H9 (cell line): ENCODE measurements at regions not wholly inside any gene's neighbourhood (a gene's known extent, or its start where the extent isn't known, plus 50 kb on each side); places are given as distances from the start of the nearest gene placed in this dataset.

Source experiments
- DNase-seq: peaks from one replicate; pipeline ENCODE4 v3.0.0-alpha.2; 2017
- H2AFZ ChIP-seq: one replicate; pipeline ENCODE4 v1.6.1; 2013; ENCODE audit warnings: mild to moderate bottlenecking, low read length, control low read depth, moderate library complexity
- H2AK5ac ChIP-seq: 2 replicates; pipeline ENCODE4 v1.6.1; 2013; ENCODE audit warnings: low read length, control low read depth, mixed read lengths; ENCODE audit not compliant: insufficient read length
- H2BK120ac ChIP-seq: one replicate; pipeline ENCODE4 v1.6.1; 2013; ENCODE audit warnings: low read depth, mild to moderate bottlenecking, low read length, control low read depth, inconsistent platforms; ENCODE audit not compliant: poor library complexity, severe bottlenecking
- H2BK12ac ChIP-seq: 2 replicates; pipeline ENCODE4 v1.6.1; 2013; ENCODE audit warnings: low read length, control low read depth, mixed read lengths, low read depth; ENCODE audit not compliant: insufficient read length
- H2BK15ac ChIP-seq: 2 replicates; pipeline ENCODE4 v1.6.1; 2013; ENCODE audit warnings: low read depth, low read length, control low read depth
- H2BK20ac ChIP-seq: one replicate; pipeline ENCODE4 v1.6.1; 2013; ENCODE audit warnings: low read depth, mild to moderate bottlenecking, low read length, control low read depth, inconsistent platforms; ENCODE audit not compliant: poor library complexity, severe bottlenecking
- H2BK5ac ChIP-seq: 2 replicates; pipeline ENCODE4 v1.6.1; 2013; ENCODE audit warnings: low read length, control low read depth, mixed read lengths; ENCODE audit not compliant: insufficient read length
- H3K14ac ChIP-seq: 2 replicates; pipeline ENCODE4 v1.6.1; 2013; ENCODE audit warnings: low read length, control low read depth; ENCODE audit not compliant: insufficient read depth
- H3K18ac ChIP-seq: 2 replicates; pipeline ENCODE4 v1.6.1; 2013; ENCODE audit warnings: low read depth, mild to moderate bottlenecking, mixed read lengths, low read length, control low read depth; ENCODE audit not compliant: insufficient read length
- H3K23ac ChIP-seq: 2 replicates; pipeline ENCODE4 v1.6.1; 2013; ENCODE audit warnings: low read length, control low read depth, mixed read lengths, low read depth; ENCODE audit not compliant: insufficient read length
- H3K23me2 ChIP-seq: 2 replicates; pipeline ENCODE4 v1.6.1; 2013; ENCODE audit warnings: low read depth, mild to moderate bottlenecking, mixed read lengths, low read length, control low read depth; ENCODE audit not compliant: insufficient read length, poor library complexity, severe bottlenecking
- H3K27ac ChIP-seq: 2 replicates; pipeline ENCODE4 v1.5.1; 2013; ENCODE audit warnings: low read length, control low read depth, mixed read lengths, low read depth; ENCODE audit not compliant: insufficient read length
- H3K27me3 ChIP-seq: 2 replicates; pipeline ENCODE4 v1.6.1; 2013; ENCODE audit warnings: low read length, control low read depth, inconsistent platforms; ENCODE audit not compliant: insufficient read depth
- H3K4ac ChIP-seq: 2 replicates; pipeline ENCODE4 v1.6.1; 2013; ENCODE audit warnings: low read depth, mild to moderate bottlenecking, control low read depth, inconsistent platforms, low read length, moderate library complexity
- H3K4me1 ChIP-seq: 2 replicates; pipeline ENCODE4 v1.6.1; 2013; ENCODE audit warnings: low read length, control low read depth, inconsistent platforms; ENCODE audit not compliant: insufficient read depth
- H3K4me2 ChIP-seq: 2 replicates; pipeline ENCODE4 v1.6.1; 2013; ENCODE audit warnings: low read length, control low read depth, mixed read lengths; ENCODE audit not compliant: insufficient read length, insufficient read depth
- H3K56ac ChIP-seq: 2 replicates; pipeline ENCODE4 v1.6.1; 2013; ENCODE audit warnings: low read depth, mild to moderate bottlenecking, mixed read lengths, low read length, control low read depth; ENCODE audit not compliant: insufficient read length
- H3K79me1 ChIP-seq: 2 replicates; pipeline ENCODE4 v1.6.1; 2013; ENCODE audit warnings: low read depth, mild to moderate bottlenecking, moderate library complexity, low read length, control low read depth, inconsistent platforms; ENCODE audit not compliant: insufficient read depth, poor library complexity, severe bottlenecking
- H3K79me2 ChIP-seq: 2 replicates; pipeline ENCODE4 v1.6.1; 2013; ENCODE audit warnings: low read length, control low read depth, inconsistent platforms; ENCODE audit not compliant: insufficient read depth
- H3K9ac ChIP-seq: 2 replicates; pipeline ENCODE4 v1.6.1; 2013; ENCODE audit warnings: low read length, control low read depth, mixed read lengths; ENCODE audit not compliant: insufficient read length; ENCODE audit errors: extremely low read depth
- H3K9me3 ChIP-seq: one replicate; pipeline ENCODE4 v1.6.1; 2013; ENCODE audit warnings: low read depth, low read length, inconsistent platforms; ENCODE audit not compliant: control insufficient read depth
- H3T11ph ChIP-seq: one replicate; pipeline ENCODE4 v1.6.1; 2013; ENCODE audit warnings: mild to moderate bottlenecking, low read length, control low read depth, inconsistent platforms
- H4K20me1 ChIP-seq: one replicate; pipeline ENCODE4 v1.6.1; 2013; ENCODE audit not compliant: control insufficient read depth, insufficient read length, insufficient read depth
- H4K5ac ChIP-seq: 2 replicates; pipeline ENCODE4 v1.6.1; 2013; ENCODE audit warnings: low read depth, mild to moderate bottlenecking, mixed read lengths, low read length, control low read depth; ENCODE audit not compliant: insufficient read length
- H4K8ac ChIP-seq: replicated peaks from 2 replicates; pipeline ENCODE4 v1.6.1; 2013; ENCODE audit warnings: low read length, control low read depth, mixed read lengths, low read depth; ENCODE audit not compliant: insufficient read length
- H4K91ac ChIP-seq: 2 replicates; pipeline ENCODE4 v1.6.1; 2013; ENCODE audit warnings: low read depth, mild to moderate bottlenecking, moderate library complexity, mixed read lengths, low read length, control low read depth; ENCODE audit not compliant: insufficient read length
- H3K27ac Mint-ChIP-seq, 3 experiments: 2 replicates in 2 of 3; 3 replicates in 1 of 3; pipeline ENCODE4 v1.8.0; 2020 to 2021; ENCODE audit warnings: mixed read lengths in 3 of 3, mild to moderate bottlenecking in 1 of 3, moderate library complexity in 1 of 3
- H3K27me3 Mint-ChIP-seq: 2 replicates; pipeline ENCODE4 v1.8.0; 2021; ENCODE audit warnings: low read depth, mild to moderate bottlenecking, moderate library complexity, mixed read lengths
- H3K36me3 Mint-ChIP-seq, 3 experiments: 2 replicates in 2 of 3; 3 replicates in 1 of 3; pipeline ENCODE4 v1.8.0; 2020 to 2021; ENCODE audit warnings: low read depth in 3 of 3, mixed read lengths in 3 of 3; ENCODE audit not compliant: insufficient read depth in 1 of 3
- H3K4me1 Mint-ChIP-seq, 2 experiments: 2 replicates each; pipeline ENCODE4 v1.8.0; 2020; ENCODE audit warnings: mixed read lengths in 2 of 2
- H3K4me3 Mint-ChIP-seq, 2 experiments: 2 replicates in 1 of 2; 3 replicates in 1 of 2; pipeline ENCODE4 v1.8.0; 2020 to 2021; ENCODE audit warnings: mild to moderate bottlenecking in 2 of 2, mixed read lengths in 2 of 2, moderate library complexity in 1 of 2
- H3K9me3 Mint-ChIP-seq, 2 experiments: 2 replicates in 1 of 2; 3 replicates in 1 of 2; pipeline ENCODE4 v1.8.0; 2020; ENCODE audit warnings: mild to moderate bottlenecking in 2 of 2, mixed read lengths in 2 of 2, moderate library complexity in 1 of 2
- WGBS: extraction: QIAGEN DNeasy Blood & Tissue Kit; methylation state at CpG from one replicate; pipeline ENCODE4 v1.1.7; 2013; ENCODE audit warnings: missing lambda C conversion rate, low lambda C conversion rate, mixed read lengths; ENCODE audit not compliant: insufficient read length; ENCODE audit errors: extremely low coverage; 5-methylcytosine and 5-hydroxymethylcytosine counted together
- TF ChIP-seq, protein P1 (sequence below): fragments of 200-600 bp; sonication (generic); conservative IDR thresholded peaks from 3 replicates; pipeline ENCODE4 v1.8.0; 2021; ENCODE audit warnings: antibody characterized with exemption, mild to moderate bottlenecking

GRCh38 chr5:2619216-2619615, 132.3 kb downstream of the IRX2 start:
- no peak for DNase-seq
- H3K4me1 ChIP-seq, result no peaks in the 10 kb centered on the region
- no peak overlapping the region for H3T11ph ChIP-seq
- H3K18ac ChIP-seq, result no peak overlapping the region
- H2AFZ ChIP-seq, result no peak overlapping the region
- Mint-ChIP-seq H3K4me3 (no peak overlapping the region), H3K4me1 (no peaks in the 10 kb centered on the region), H3K36me3 (no peaks in the 10 kb centered on the region), H3K9me3 (no peaks in the 10 kb centered on the region), H3K27me3 (peaks cover 1% of the 10 kb centered on the region), H3K27ac (no peak overlapping the region)
- no peak overlapping the region for H3K56ac ChIP-seq
- H2BK5ac ChIP-seq, result no peak overlapping the region
- H3K79me1 ChIP-seq, result no peaks in the 10 kb centered on the region
- H3K4ac ChIP-seq, result no peak overlapping the region
- no peak overlapping the region for H2AK5ac ChIP-seq
- no peaks in the 10 kb centered on the region for H3K9me3 ChIP-seq
- H3K4me2 ChIP-seq, result no peak overlapping the region
- no peak overlapping the region for H3K23ac ChIP-seq
- no peak overlapping the region for H3K14ac ChIP-seq
- no peaks in the 10 kb centered on the region for H4K20me1 ChIP-seq
- H3K27me3 ChIP-seq, result no peaks in the 10 kb centered on the region
- no peak overlapping the region for H4K8ac ChIP-seq
- H2BK20ac ChIP-seq, result no peak overlapping the region
- no peak overlapping the region for H4K5ac ChIP-seq
- H2BK120ac ChIP-seq, result no peak overlapping the region
- no peak overlapping the region for H2BK15ac ChIP-seq
- WGBS, result no CpG with 5 or more reads among the region's 6 CpGs
- H4K91ac ChIP-seq, result no peak overlapping the region
- no peak overlapping the region for H3K9ac ChIP-seq
- H3K23me2 ChIP-seq, result no peaks in the 10 kb centered on the region
- no peak overlapping the region for H3K27ac ChIP-seq
- TF ChIP-seq, protein P1, sequence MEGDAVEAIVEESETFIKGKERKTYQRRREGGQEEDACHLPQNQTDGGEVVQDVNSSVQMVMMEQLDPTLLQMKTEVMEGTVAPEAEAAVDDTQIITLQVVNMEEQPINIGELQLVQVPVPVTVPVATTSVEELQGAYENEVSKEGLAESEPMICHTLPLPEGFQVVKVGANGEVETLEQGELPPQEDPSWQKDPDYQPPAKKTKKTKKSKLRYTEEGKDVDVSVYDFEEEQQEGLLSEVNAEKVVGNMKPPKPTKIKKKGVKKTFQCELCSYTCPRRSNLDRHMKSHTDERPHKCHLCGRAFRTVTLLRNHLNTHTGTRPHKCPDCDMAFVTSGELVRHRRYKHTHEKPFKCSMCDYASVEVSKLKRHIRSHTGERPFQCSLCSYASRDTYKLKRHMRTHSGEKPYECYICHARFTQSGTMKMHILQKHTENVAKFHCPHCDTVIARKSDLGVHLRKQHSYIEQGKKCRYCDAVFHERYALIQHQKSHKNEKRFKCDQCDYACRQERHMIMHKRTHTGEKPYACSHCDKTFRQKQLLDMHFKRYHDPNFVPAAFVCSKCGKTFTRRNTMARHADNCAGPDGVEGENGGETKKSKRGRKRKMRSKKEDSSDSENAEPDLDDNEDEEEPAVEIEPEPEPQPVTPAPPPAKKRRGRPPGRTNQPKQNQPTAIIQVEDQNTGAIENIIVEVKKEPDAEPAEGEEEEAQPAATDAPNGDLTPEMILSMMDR, result no peak
- H3K79me2 ChIP-seq, result no peaks in the 10 kb centered on the region
- no peak overlapping the region for H2BK12ac ChIP-seq
